ENCODE measurements at regions not wholly inside any gene's neighbourhood (a gene's known extent, or its start where the extent isn't known, plus 50 kb on each side); places are given as distances from the start of the nearest gene placed in this dataset.

DNA sequence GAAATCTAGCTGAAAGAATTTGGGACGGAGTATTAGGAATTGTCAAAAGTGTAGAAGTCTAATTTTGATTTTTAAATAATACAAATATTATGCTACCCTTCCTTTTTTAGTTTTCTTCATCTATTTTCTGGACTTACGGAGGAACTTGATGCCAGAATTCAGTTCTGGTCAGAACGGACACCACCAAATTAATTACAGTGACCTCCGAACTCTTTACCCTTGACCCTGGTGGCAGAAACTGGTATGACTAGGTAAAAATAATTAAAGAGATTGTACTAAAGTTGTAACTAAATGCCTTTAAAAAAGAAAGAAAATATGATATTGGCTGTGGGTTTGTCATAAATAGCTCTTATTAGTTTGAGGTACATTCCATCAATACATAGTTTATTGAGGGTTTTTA, 751.1 kb upstream of the MAP3K7 start:
- no peak for ATAC-seq

DNA sequence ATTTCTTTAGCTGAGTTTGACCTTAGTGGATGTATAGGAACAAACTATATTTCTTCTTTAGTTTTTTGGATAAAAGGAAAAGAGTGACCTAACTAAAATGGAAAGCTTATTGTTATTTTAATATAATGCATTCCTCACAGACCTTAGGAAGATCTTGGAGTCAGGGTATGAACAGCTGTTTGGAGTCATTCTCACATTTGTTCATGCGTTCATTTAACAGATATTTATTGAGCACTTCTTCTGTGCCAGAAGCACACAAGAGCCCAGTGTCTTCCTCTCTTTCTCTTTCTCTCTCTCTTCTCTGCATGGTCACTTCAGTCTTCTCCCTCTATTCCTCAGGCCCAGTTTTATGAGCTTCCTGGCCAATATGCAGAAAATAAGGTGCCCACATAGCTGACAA, 744.0 kb upstream of the MAP3K7 start:
- ATAC-seq = no peak

DNA sequence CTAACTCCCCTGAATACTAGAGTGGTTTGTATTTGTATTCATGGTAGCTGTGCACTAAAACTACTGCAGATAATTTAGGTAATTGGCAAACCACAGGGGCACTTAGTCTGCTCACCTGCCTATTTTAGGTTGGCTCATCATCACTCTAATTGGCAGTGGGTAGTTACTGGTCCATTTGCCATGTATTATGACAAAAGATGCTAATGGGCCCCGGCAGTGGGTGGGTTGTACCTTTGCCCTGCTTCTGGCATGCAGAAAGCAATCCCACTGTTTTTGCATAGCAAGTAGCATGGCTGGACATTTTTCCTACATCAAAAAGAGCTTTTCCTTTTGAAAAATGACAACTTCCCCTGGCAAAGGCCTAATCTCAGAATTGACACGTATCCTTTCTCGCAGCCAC, 741.4 kb upstream of the MAP3K7 start:
- ATAC-seq = no peak

DNA sequence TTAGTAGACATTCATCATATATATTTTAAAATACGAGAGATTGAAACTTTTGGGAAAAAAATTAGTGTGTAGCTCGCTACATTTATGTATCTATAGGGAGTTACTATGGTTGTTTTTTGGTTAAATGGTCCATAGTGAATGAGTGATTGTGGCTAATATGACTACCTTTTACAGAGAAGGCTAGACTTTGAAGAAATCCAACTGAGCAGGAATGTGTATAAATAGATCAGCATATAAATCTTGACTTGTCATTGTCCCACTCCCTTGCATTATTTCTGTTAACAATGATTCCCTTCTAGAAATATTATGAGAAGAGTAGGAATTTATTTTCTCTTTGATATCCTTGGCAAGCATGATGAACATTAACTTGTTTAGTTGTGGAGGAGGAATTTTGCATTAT, 737.8 kb upstream of the MAP3K7 start:
- ATAC-seq = no peak

DNA sequence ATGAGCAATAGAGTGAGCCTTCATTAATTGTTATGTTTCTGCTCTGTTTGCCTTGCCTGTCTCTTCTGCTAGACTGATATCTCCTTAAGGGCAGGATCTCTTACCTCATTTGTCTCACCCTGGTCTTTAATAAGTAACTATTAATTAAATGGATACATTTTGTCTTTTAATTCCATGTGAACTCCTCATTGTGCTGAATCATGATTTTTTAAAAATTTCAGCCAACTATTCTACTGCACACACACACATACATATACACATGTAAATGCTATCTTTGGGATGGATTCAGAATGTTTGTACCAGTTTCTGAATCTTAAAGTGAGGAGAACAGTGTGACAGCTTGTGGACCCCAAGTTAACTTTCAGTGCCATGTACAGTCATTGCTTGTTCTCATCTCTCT, 731.1 kb upstream of the MAP3K7 start:
- no peak for ATAC-seq

DNA sequence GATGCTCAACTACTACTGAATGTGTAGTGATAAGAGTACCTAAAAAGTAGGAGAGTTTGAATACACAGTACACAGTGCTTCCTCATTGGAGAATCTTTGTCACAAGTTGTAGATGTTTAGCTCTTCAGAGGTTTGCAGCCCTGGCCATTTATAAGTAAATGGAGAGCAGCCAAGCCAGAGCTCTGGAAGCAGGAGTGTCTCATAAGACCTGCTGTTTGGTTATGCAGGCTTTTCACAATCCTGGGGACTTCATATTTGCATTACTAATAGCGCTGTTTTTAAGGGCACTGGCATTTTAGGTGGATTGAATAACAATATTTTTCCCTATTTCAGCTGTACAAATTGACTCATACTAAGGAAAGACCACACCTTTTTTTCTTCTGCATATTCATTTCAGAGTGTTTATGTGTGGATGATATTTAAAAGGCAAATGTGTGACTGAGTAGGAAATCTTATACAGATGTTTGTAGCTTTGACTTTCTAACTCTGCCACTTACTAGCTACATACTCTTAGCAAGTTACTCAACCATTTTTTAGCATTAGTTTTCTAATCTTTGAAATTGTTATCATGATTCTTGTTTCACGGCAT, 730.5 kb upstream of the MAP3K7 start:
- no peak for ATAC-seq

DNA sequence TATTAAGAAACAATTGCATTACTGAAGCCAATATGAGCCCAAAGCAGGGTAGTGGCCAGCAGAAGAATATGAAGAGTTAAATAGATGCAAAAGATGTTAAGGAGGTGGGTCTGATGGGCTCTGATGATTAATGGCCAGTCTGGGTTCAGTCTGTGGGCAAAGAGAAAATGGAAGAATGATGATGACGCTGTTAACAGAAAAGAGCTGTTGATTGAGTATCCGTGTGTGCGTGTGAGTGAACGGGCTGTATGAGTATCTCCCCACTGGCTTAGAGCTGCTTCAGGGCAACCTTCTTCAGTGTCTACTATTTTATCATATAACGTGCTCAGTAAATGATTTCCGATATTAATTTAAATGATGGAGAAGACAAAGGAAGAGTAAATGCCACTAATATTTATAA, 723.3 kb upstream of the MAP3K7 start:
- no peak for ATAC-seq

DNA sequence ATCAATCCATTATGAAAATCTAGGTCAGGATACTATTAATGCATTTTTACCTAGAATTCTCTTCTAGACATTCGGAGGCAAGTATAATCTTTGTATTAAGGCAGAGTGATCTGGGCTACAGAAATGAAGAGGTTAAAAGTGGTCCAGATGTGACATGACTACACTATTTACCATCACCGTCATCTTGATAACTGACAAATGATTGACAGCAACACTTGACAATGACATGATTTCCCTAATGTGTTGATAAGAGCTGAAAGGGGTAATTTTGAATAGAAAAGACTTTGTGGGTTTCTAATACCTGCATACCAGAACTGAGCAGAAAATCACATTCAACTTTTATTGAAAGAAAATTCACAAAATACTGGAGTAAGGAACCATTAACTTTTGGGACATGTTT, 718.9 kb upstream of the MAP3K7 start:
- ATAC-seq = no peak

DNA sequence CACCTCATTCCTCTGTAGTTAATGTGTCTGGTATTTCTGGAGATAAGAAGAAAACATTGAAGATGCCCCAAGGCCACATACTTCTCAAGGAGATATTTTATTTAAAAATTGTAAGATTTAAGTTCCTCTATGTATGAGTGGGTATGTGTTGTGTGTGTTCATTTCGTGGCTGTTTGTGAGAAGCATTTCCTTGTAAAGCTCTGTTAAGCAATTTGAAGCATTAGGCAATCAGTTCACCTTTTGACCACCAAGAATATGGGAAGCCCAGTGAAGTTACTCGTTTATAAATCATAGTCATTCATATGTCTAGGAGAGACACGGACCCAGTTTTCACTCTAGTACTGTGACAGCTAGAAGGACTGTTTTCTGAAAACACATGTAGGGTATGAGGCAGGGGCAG, 717.6 kb upstream of the MAP3K7 start:
- no peak for ATAC-seq

DNA sequence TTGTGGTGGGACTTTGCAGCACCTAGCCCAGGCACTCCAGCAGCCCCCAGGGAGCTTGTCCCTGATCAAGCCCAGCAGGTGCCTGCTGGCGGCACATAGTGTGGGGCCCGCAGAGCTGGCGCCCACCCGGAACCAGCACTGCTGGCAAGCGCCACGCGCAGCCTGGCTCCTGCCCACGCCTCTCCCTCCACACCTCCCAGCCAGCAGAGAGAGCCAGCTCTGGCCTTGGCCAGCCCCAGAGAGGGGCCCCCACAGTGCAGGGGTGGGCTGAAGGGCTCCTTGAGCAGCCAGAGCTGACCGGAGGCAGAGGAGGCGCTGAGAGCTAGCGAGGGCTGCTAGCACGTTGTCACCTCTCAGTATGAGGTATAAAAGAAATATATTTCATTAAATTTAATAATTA, 716.5 kb upstream of the MAP3K7 start:
- no peak for ATAC-seq

DNA sequence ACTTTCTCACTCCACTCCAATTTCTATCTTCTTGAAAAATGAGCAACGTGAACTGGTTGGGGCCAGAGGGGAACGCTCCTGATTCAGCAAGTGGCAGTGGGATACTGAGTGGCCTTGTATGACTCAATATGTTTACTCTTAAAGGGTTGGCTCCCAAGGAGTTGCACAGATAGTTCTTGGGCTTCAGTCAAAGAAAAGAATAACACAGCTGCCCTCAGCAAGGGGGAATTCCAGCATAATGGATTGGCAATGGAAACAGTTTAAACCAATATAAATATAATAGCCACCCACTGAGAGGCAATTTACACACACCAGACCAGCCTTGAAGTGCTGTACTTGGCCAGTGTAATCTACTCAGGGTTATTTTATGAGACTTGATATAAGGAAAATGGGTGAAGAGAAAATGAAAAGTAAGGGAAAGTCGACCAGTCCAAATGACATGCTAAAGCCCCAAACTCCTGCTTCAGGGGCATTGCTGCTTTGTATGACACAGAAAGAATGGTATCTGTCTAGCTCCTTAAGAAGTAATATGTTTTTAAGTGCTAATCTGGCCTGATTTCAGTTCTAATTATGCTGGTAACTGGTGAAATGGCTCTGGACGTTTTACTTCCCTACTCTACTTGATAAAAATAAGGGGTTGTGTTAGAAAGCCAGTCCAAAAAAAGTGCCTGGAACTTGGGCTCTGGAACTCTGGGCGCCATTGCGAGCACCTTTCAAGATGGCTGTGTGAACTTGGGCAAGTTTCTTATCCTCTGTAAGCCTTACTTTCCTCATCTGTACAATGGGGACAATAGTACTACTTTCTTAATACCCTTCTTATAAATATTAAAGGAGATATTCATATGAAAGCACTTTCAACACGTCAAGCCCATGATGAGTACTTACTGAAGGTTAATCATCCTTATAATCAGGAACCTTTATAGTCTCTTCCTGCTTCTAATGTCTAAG, 712.9 kb upstream of the MAP3K7 start:
- no peak for ATAC-seq

DNA sequence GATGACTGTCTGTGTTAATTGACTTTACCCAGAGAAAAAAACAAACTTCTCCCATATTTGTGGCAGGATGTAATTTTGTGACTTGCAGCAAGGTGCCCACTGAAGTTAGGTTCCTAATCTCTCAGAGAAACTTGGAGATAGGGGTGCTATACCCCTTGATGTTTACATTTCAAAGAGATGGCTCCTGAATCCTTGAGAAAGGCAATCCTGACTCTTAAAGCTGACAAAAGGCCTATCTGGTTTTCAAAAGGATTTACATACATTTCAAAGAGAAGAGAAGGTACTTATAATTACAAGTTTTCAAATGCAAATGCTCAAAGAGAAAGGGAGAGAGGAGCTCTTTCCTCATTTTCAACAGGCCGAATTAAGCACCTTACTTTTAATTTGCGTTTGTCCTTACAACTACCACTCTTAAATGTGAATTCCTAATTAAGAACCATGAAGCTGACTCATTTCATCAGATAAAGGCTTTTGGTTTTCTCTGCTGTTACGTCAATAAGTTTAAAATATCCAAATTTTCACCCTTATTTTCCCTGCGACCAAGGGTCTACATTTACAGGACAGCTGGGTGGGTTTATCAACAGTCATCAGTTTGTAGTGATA, 711.8 kb upstream of the MAP3K7 start:
- ATAC-seq = no peak

DNA sequence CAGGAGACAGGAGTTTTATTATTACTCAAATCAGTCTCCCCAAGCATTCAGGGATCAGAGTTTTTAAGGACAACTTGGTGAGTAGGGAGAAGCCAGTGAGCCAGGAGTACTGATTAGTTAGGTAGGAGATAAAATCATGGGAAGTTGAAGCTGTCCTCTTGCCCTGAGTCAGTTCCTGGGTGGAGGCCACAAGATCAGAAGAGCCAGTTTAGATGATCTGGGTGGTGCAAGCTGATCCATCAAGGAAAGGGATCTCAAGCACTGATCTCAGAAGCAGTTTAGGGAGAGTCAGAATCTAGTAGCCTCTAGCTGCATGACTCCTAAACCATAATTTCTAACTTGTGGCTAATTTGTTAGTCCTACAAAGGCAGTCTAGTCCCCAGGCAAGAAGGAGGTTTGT, 706.5 kb upstream of the MAP3K7 start:
- no peak for ATAC-seq

DNA sequence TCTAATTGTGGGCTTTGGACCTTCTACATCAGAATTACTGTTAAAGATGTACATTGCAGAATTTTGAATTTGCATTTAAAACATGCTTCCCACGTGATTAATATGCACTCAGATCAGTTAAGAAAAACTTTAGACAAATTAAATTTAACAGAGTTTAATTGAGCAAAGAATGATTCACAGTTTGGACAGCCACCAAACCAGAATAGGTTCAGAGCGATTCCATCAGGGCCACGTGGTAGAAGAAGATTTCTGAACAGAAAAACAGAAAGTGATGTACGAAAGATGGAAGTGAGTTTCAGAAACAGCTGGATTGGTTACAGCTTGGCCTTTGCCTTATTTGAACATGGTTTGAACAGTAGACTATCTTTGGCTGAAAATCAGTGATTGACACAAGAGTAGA, 704.2 kb upstream of the MAP3K7 start:
- no peak for ATAC-seq

DNA sequence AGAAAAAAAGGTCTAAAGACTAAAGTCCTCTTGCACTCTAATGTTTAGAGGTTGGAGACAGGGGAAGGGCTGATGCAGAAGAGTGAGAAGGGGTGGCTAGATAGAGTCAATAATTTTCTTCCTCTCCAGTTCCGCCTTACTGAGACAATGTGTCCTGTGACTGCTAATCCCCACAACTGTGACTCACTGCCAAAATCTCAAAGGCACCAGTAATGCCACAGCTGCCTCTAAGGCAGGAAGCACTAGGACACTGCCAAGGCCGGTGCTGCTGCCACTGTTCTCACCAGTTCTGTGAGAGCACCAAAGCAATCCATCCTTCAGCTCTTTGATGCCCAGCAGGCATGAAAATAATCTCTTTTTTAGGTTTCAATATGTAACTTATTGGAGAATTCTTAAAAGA, 701.9 kb upstream of the MAP3K7 start:
- ATAC-seq = no peak

DNA sequence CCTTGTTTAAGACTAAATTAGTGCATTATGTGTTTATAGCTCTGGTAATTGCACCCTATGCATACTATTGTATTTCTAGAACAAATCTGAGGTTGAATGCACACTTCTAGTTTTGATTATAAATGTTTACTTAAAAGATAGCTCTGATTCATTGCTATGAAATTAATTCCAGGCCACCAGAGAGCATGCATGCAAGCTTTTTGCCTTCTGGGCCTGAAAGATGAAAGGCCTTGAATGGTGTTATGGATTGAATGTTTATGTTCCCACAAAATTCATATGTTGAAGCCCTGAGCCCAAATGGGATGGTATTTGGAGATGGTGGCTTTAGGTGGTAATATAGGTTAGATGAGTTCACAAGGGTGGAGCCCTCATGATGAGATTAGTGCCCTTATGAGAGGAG, 695.0 kb upstream of the MAP3K7 start:
- ATAC-seq = no peak

DNA sequence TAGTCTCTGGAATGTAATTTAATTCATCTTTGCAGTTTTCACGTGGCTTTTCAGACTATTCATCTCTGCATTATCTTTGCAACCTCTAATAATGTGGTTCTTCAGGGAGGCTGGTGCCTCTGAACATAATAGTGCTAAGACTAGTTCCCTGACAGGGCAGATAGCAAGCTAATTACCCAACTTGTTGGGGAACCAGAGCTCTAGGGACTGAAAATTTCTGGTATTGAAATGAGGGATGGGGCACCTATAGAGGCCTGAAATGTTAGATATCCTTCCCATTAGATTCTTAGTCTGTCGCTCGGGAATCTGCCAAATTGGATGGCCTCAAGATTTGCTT, 693.6 kb upstream of the MAP3K7 start:
- no peak for ATAC-seq

DNA sequence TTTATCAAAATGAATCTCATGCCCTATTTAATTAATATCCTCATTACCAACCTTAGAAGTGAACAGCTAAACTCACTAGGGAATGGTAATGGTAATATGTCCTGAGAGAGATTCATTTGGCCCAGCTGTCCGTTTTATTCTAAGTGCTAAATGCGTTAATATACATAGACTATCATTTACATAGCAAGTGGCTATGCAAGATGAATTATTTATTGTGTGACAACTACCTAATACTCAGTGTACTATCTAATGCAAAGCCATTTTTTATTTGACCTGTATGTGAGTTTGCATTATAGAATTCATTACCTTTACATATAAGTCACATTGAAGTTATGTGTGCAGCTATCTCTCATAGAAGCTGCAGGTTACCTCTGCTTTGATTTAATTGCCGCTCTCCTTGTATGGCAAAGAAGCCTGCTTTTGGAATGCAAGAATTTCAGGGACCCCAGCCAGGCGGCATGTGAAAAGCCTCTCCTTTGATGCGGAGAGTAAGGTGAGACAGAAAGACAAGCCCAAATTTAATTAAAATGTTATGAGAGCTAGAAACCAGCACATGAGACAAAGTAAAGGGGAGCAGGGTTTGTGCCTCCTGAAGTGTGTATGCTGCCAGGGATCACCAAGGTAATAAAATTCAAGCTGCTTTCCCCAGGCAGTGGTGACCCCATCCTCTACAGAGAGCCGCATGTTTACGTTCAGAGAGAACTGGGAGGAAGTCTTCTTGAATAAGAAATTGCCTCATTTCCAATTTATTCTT, 693.0 kb upstream of the MAP3K7 start:
- no peak for ATAC-seq

DNA sequence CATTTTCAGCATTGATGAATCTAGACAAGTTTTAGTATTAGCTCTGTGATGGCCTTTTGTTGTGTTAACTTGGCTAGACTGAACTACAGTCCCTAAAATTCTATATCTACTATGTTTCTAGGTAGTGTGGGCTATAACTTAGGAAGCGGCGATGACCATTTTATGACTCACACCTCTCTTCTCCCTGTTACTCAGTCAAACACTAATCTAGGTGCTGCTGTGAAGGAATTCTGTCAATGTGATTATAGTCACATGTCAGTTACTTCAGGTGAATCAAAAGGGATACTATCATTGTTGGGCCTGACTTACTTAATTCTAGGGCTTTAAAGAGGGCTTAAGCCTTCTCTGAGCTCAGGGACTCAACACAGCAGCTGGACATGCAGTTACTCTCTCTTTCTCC, 691.5 kb upstream of the MAP3K7 start:
- no peak for ATAC-seq

DNA sequence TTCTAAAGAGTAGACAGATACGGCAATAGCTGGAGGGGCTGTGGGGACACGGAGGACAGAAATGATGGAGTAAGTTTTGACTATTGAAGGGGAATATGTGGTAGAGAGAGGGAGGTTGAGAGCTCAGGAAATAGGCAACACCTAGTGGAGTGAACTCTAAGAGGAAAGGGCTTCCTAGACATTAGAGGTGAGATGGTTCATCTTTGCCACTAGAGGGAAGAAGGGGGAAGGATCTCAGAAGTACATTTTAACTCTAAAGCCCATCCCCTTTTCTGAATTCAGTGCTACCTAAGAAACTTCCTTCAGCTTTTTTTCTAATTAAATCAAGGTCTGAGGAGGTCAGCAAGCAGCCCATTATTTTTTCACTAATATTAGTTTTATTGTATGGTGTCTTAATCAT, 689.4 kb upstream of the MAP3K7 start:
- no peak for ATAC-seq

DNA sequence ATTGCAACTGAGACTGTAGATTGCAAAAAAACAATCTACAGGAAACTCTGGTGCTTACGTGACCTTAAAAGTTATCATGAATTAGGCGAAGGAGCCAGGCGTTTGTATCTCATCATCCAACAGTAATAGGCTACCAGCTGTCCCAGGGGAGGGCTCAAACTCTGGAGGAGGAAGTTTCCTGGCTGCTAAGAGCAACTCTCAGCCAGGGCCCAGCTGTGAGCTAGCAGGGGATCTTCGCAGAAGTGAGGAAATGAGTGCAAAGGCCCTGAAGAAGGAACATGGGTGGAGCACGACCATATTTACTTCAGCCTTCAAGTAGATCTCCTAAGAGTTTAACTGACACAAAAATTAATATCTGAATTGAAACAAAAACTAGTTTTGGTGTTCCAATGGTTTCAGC, 686.9 kb upstream of the MAP3K7 start:
- ATAC-seq = no peak

DNA sequence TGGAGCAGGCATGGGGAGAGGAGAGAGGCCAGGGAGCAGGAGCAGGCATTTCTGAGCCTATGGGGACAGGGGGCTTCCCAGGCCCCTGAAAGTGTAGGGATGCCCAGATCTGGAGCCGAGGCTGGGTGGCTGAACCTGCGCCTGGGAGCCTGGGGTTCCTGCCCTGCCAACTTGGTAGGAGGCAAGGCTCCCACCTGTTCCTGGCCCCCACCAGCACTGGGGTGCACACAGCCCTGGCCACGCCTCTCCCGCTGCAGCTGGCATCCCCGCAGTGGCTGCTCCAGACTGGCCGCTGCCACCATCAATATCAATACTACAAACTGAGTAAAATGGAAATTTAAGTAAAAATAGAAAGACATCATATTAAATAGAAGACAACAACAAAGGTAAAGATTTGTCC, 684.9 kb upstream of the MAP3K7 start:
- ATAC-seq = no peak

DNA sequence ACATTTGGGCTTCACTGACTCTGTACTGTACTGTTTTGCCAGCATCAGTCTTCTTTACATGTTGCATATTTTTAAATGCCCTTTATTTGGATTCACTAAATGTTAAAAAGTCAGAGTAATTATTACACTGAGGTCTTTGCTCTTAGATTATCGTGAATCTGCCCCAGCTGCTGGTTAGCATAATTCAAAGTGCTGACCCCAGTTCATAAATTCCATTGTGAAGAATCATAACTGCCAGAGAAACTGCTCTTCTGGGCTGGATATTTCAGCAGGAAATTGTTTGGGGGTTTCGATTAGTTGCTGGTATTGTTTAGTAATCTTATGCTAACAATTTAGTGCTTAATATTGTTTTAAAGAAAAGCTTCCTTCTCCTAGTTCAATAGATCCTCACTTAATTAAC, 682.1 kb upstream of the MAP3K7 start:
- no peak for ATAC-seq

DNA sequence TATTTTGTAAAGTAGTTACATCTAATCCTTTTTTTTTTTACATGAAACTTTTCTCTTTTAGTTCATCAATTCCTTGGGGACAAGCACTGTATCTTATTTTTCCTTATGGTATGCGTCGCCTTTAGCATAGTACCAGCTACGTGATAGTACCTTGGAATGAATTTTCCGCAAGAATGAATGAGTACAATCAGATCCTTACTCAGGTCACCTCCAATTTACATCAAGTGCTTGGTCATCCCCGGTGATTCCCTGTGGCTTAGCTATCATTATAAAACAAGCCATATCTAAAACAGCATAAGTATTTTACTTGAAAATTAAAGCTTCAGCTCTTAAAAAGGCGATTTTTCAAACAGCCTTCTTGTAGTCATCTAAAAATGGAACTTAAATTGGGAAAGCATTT, 680.4 kb upstream of the MAP3K7 start:
- ATAC-seq = no peak

Data from activated CD4-positive, CD25-positive, alpha-beta regulatory T cell treated with anti-CD3 and anti-CD28 coated beads, Interleukin-2, amount 50 U/mL, for 24 hours (primary cell).